Endothelial cell of umbilical vein (primary cell): ENCODE measurements at regions not wholly inside any gene's neighbourhood (a gene's known extent, or its start where the extent isn't known, plus 50 kb on each side); places are given as distances from the start of the nearest gene placed in this dataset.

Source experiments
- BruUV-seq: library from RNA; stranded (reverse); fragments of 400-500 nt; replicated peaks from 2 replicates; lab custom pipeline; 2021; lab: Mats Ljungman, UMichigan
- CTCF ChIA-PET: fragments of 300-600, 350-600 bp; sonication (Branson Sonifier 250); formaldehyde crosslinking; loops from one replicate; lab custom pipeline; 2021; ENCODE audit warnings: antibody characterized with exemption, inconsistent platforms; lab: Charles Lee
- POLR2A ChIA-PET: fragments of 300-600, 350-600 bp; sonication (Branson Sonifier 250); formaldehyde crosslinking; loops from one replicate; lab custom pipeline; 2021; ENCODE audit warnings: antibody characterized with exemption, inconsistent platforms; lab: Charles Lee
- DNase-seq: peaks from one replicate; pipeline ENCODE4 v3.0.0-alpha.2; 2011; ENCODE audit warnings: low read depth, low spot score
- FAIRE-seq: peaks from 2 replicates; lab custom pipeline; 2011; peaks lifted over from hg19 to GRCh38; lab: Jason Lieb, UNC
- H2AFZ ChIP-seq: 2 replicates; pipeline ENCODE4 v1.6.0; 2012; ENCODE audit warnings: low read depth, low read length, control low read depth, inconsistent platforms
- H3K27ac ChIP-seq: 2 replicates; pipeline ENCODE4 v1.5.1; 2011; ENCODE audit warnings: low read depth, mild to moderate bottlenecking, control low read depth, low read length, moderate library complexity; ENCODE audit not compliant: insufficient read depth
- H3K27me3 ChIP-seq, 2 experiments: 2 replicates each; pipeline versions ENCODE4 v1.6.0 to v1.6.1; 2011; ENCODE audit warnings: low read length in 2 of 2, mixed read lengths in 1 of 2; ENCODE audit not compliant: control insufficient read depth in 2 of 2, insufficient read depth in 2 of 2
- H3K36me3 ChIP-seq, 2 experiments: 2 replicates in 1 of 2; 3 replicates in 1 of 2; pipeline ENCODE4 v1.5.1; 2011; ENCODE audit warnings: low read length in 2 of 2, mild to moderate bottlenecking in 1 of 2, moderate library complexity in 1 of 2; ENCODE audit not compliant: control insufficient read depth in 2 of 2, insufficient read depth in 2 of 2; ENCODE audit errors: extremely low read depth in 1 of 2
- H3K4me1 ChIP-seq: 3 replicates; pipeline ENCODE4 v1.5.1; 2011; ENCODE audit warnings: mild to moderate bottlenecking, low read length; ENCODE audit not compliant: control insufficient read depth, insufficient read depth; ENCODE audit errors: extremely low read depth
- H3K4me2 ChIP-seq: 2 replicates; pipeline ENCODE4 v1.6.1; 2011; ENCODE audit warnings: low read length, control low read depth, mixed read lengths; ENCODE audit not compliant: insufficient read depth
- H3K4me3 ChIP-seq, 3 experiments: fragments of 200-600 bp in 1 of 3; sonication (generic), shearing (Covaris generic) in 1 of 3; replicated peaks in 1 of 3; 2 replicates each; pipeline ENCODE4 v1.5.1; 2011 to 2016; ENCODE audit warnings: control low read depth in 3 of 3, low read length in 3 of 3, mild to moderate bottlenecking in 2 of 3, inconsistent platforms in 1 of 3, low read depth in 1 of 3, moderate library complexity in 1 of 3; ENCODE audit not compliant: insufficient read depth in 1 of 3
- H3K79me2 ChIP-seq: 2 replicates; pipeline ENCODE4 v1.6.0; 2012; ENCODE audit warnings: low read length, inconsistent platforms; ENCODE audit not compliant: control insufficient read depth, insufficient read depth
- H3K9ac ChIP-seq: replicated peaks from 2 replicates; pipeline ENCODE3; 2011; ENCODE audit warnings: low read length, control low read depth; ENCODE audit not compliant: insufficient read depth; ENCODE audit errors: extremely low read depth
- H3K9me1 ChIP-seq: replicated peaks from 3 replicates; pipeline ENCODE4 v1.6.0; 2011; ENCODE audit warnings: mild to moderate bottlenecking, low read length; ENCODE audit not compliant: control insufficient read depth, insufficient read depth; ENCODE audit errors: extremely low read depth
- H3K9me3 ChIP-seq: replicated peaks from 2 replicates; pipeline ENCODE4 v1.5.1; 2012; ENCODE audit warnings: low read length, inconsistent platforms; ENCODE audit not compliant: control insufficient read depth, insufficient read depth
- H4K20me1 ChIP-seq: replicated peaks from 2 replicates; pipeline ENCODE3; 2011; ENCODE audit warnings: mild to moderate bottlenecking, low read length; ENCODE audit not compliant: control insufficient read depth, insufficient read depth; ENCODE audit errors: extremely low read depth
- CTCF ChIP-seq, 2 donors: IDR thresholded peaks; 1 replicate in 1 of 2; 2 replicates in 1 of 2; pipeline ENCODE4 v1.5.1; 2011; ENCODE audit warnings: low read length in 2 of 2, mild to moderate bottlenecking in 2 of 2, moderate library complexity in 2 of 2, control low read depth in 1 of 2, inconsistent platforms in 1 of 2, low read depth in 1 of 2; ENCODE audit not compliant: insufficient read depth in 1 of 2; ENCODE audit errors: extremely low read depth in 1 of 2
- FOS ChIP-seq: IDR thresholded peaks from 2 replicates; pipeline ENCODE4 v1.6.1; 2011; ENCODE audit warnings: mild to moderate bottlenecking, low read length, moderate library complexity, borderline replicate concordance; ENCODE audit not compliant: insufficient read depth
- GATA2 ChIP-seq: IDR thresholded peaks from 2 replicates; pipeline ENCODE4 v1.7.0; 2011; ENCODE audit warnings: low read depth, mild to moderate bottlenecking, moderate library complexity, mixed read lengths, low read length; ENCODE audit not compliant: insufficient read length, insufficient read depth
- dilution Hi-C: fragments of 300-500 bp; cut with MboI; formaldehyde crosslinking; loops from one replicate; pipeline ENCODE4 v1.15.0; 2019; ENCODE audit warnings: low sequenced_read_pairs; ENCODE audit not compliant: extremely low pct_ligation_motif_present
- intact Hi-C: fragments of 100-400 bp; cut with micrococcal nuclease; formaldehyde crosslinking; loops from one replicate; pipeline ENCODE4 v1.10.0; 2022

- CTCF ChIA-PET: no interaction called here
- Histone ChIP-seq H3K36me3 (no peaks in the 10 kb centered on the region), H3K4me2 (no peak overlapping the region), H3K9me1 (no peaks in the 10 kb centered on the region), H3K9me3 (no peaks in the 10 kb centered on the region), H3K9ac (no peak overlapping the region), H3K4me1 (no peaks in the 10 kb centered on the region), H3K79me2 (no peaks in the 10 kb centered on the region), H4K20me1 (no peaks in the 10 kb centered on the region), H2AFZ (no peak overlapping the region), H3K4me3 (no peak overlapping the region), H3K27me3 (no peaks in the 10 kb centered on the region), H3K27ac (no peak overlapping the region)
- BruUV-seq: no TSS peak
- TF ChIP-seq CTCF (IDR thresholded peaks at IDR 0.05; ENCODE audit: extremely low read depth in 1 of 2, insufficient read depth in 1 of 2, low read depth in 1 of 2, low read length in 2 of 2): no peak
- intact Hi-C loops (no loop called here), dilution Hi-C loops (no loop called here)
- DNase-seq (no peak), FAIRE-seq (no peak)
- POLR2A ChIA-PET: no interaction called here
Observed at GRCh38 chr5:20087299-20087698, 99.3 kb upstream of the CDH18 start.

GRCh38 chr5:20077186-20077585 is 89.2 kb upstream of the CDH18 start:
- Histone ChIP-seq H3K27me3 (no peaks in the 10 kb centered on the region), H3K36me3 (no peaks in the 10 kb centered on the region), H3K79me2 (no peaks in the 10 kb centered on the region), H3K9me1 (no peaks in the 10 kb centered on the region), H3K4me3 (no peak overlapping the region), H3K9me3 (no peaks in the 10 kb centered on the region), H3K9ac (no peak overlapping the region), H3K27ac (no peak overlapping the region), H3K4me2 (no peak overlapping the region), H2AFZ (no peak overlapping the region), H3K4me1 (no peaks in the 10 kb centered on the region), H4K20me1 (no peaks in the 10 kb centered on the region)
- intact Hi-C loops (no loop called here), dilution Hi-C loops (no loop called here)
- ChIA-PET CTCF (no interaction called here), POLR2A (no interaction called here)
- no peak for DNase-seq
- BruUV-seq: no TSS peak
- TF ChIP-seq CTCF (IDR thresholded peaks at IDR 0.05; ENCODE audit: extremely low read depth in 1 of 2, insufficient read depth in 1 of 2, low read depth in 1 of 2, low read length in 2 of 2) (no peak), GATA2 (no peak), FOS (no peak)
- FAIRE-seq: no peak
